ENCODE measurements at regions not wholly inside any gene's neighbourhood (a gene's known extent, or its start where the extent isn't known, plus 50 kb on each side); places are given as distances from the start of the nearest gene placed in this dataset.

DNA sequence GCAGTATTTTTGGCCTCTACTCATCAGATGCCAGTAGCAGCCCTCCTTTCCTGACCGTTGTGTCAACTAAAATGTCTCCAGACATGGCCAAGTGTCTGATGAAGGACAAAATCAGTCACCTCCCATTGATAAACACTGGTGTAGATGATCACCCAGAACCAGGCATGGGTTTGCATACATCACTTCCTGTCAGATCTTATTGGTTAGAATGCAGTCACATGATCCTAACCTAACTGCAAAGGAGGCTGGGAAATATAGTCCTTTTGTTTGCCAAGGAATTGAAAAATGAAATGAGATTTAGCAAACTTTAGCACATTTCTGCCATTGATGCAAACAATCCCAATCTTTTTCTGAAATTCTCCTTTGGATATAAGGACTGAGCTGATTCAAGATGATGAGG is 141.4 kb downstream of the BUB3 start:
- TF ChIP-seq ZFY (CRISPR knock-in tag; IDR thresholded peaks at IDR 0.05) (no peak), HDAC1 (CRISPR knock-in tag; IDR thresholded peaks at IDR 0.05) (no peak), HDAC6 (IDR thresholded peaks at IDR 0.05; ENCODE audit: low read depth, low read length) (no peak), ZNF558 (CRISPR knock-in tag; IDR thresholded peaks at IDR 0.05; ENCODE audit: borderline replicate concordance) (no peak), ZNF235 (CRISPR knock-in tag; IDR thresholded peaks at IDR 0.05; ENCODE audit: borderline replicate concordance) (no peak), ZNF33A (CRISPR knock-in tag; IDR thresholded peaks at IDR 0.05; ENCODE audit: borderline replicate concordance) (no peak), ZIK1 (CRISPR knock-in tag; IDR thresholded peaks at IDR 0.05; ENCODE audit: borderline replicate concordance, low read depth) (no peak), ZNF205 (CRISPR knock-in tag; IDR thresholded peaks at IDR 0.05) (no peak), ZNF230 (CRISPR knock-in tag; IDR thresholded peaks at IDR 0.05) (no peak), CC2D1A (CRISPR knock-in tag; IDR thresholded peaks at IDR 0.05) (no peak), REPIN1 (CRISPR knock-in tag; IDR thresholded peaks at IDR 0.05; ENCODE audit: borderline replicate concordance, low read depth) (no peak), NR3C1 (CRISPR knock-in tag; IDR thresholded peaks at IDR 0.05) (no peak), BRD4 (CRISPR knock-in tag; IDR thresholded peaks at IDR 0.05) (no peak)
- TF ChIP-seq, protein P1, sequence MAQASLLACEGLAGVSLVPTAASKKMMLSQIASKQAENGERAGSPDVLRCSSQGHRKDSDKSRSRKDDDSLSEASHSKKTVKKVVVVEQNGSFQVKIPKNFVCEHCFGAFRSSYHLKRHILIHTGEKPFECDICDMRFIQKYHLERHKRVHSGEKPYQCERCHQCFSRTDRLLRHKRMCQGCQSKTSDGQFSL (CRISPR knock-in tag; IDR thresholded peaks at IDR 0.05): no peak
- TF ChIP-seq, protein P2, sequence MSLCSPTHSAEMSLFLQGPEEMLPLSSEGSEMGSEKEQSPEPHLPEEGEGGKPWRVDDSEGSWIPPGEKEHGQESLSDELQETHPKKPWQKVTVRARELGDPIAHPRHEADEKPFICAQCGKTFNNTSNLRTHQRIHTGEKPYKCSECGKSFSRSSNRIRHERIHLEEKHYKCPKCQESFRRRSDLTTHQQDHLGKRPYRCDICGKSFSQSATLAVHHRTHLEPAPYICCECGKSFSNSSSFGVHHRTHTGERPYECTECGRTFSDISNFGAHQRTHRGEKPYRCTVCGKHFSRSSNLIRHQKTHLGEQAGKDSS (CRISPR knock-in tag; IDR thresholded peaks at IDR 0.05; ENCODE audit: borderline replicate concordance, low read depth): no peak
- TF ChIP-seq, protein P3, sequence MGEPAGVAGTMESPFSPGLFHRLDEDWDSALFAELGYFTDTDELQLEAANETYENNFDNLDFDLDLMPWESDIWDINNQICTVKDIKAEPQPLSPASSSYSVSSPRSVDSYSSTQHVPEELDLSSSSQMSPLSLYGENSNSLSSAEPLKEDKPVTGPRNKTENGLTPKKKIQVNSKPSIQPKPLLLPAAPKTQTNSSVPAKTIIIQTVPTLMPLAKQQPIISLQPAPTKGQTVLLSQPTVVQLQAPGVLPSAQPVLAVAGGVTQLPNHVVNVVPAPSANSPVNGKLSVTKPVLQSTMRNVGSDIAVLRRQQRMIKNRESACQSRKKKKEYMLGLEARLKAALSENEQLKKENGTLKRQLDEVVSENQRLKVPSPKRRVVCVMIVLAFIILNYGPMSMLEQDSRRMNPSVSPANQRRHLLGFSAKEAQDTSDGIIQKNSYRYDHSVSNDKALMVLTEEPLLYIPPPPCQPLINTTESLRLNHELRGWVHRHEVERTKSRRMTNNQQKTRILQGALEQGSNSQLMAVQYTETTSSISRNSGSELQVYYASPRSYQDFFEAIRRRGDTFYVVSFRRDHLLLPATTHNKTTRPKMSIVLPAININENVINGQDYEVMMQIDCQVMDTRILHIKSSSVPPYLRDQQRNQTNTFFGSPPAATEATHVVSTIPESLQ (CRISPR knock-in tag; conservative IDR thresholded peaks at IDR 0.05): no peak
- TF ChIP-seq, protein P4, sequence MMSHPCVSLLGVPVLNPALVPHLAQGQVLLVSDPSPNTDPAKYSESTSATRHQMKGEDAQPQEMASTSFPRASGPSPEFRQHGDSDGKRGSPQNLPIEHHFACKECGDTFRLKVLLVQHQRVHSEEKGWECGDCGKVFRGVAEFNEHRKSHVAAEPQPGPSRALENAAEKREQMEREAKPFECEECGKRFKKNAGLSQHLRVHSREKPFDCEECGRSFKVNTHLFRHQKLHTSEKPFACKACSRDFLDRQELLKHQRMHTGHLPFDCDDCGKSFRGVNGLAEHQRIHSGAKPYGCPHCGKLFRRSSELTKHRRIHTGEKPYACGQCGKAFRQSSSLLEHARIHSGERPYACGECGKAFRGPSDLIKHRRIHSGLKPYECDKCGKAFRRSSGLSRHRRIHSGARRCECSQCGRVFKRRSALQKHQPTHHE (CRISPR knock-in tag; IDR thresholded peaks at IDR 0.05; ENCODE audit: borderline replicate concordance): no peak
- Histone ChIP-seq H3K27me3 (ENCODE audit: control insufficient read depth in 1 of 2, insufficient read depth in 2 of 2, low read length in 2 of 2) (no peaks in the 10 kb centered on the region), H3K9ac (ENCODE audit: insufficient read depth, low read depth, low read length) (no peak overlapping the region), H4K20me1 (ENCODE audit: insufficient read depth, low read length) (no peaks in the 10 kb centered on the region), H3K79me2 (ENCODE audit: insufficient read depth, low read length) (no peaks in the 10 kb centered on the region), H3K4me3 (replicated peaks in 1 of 3; ENCODE audit: insufficient read depth in 1 of 3, low read depth in 2 of 3, low read length in 3 of 3) (no peak overlapping the region), H3K27ac (ENCODE audit: extremely low read length, insufficient read depth, low read length) (no peak overlapping the region), H3K9me3 (ENCODE audit: low read length) (no peaks in the 10 kb centered on the region), H3K4me2 (ENCODE audit: low read depth, low read length) (no peak overlapping the region), H3K36me3 (replicated peaks in 1 of 2; ENCODE audit: control insufficient read depth in 1 of 2, insufficient read depth in 2 of 2, low read length in 2 of 2) (no peaks in the 10 kb centered on the region), H2AFZ (ENCODE audit: low read length) (no peak overlapping the region), H3K4me1 (ENCODE audit: insufficient read depth, low read length) (no peaks in the 10 kb centered on the region)
- in situ Hi-C loops (cut with HindIII; ENCODE audit: extremely low pct_ligation_motif_present, low pct_unique_long_range_greater_than_20kb) (no loop called here), intact Hi-C loops (cut with micrococcal nuclease; ENCODE audit: unreplicated experiment) (no loop called here)
- DNase-seq (ENCODE audit: low spot score) (no peak), ATAC-seq (no peak), FAIRE-seq (no peak)
- 10% methylated on average over 1 of the region's 1 CpG for WGBS (ENCODE audit: low lambda C conversion rate)
- no TSS peak for BruUV-seq (replicated peaks)
- ChIA-PET POLR2A (no interaction called here), CTCF (ENCODE audit: low intra/inter-chr PET ratio, low total read pairs) (no interaction called here)

Measured in HepG2 (cell line).